ENCODE measurements at regions not wholly inside any gene's neighbourhood (a gene's known extent, or its start where the extent isn't known, plus 50 kb on each side); places are given as distances from the start of the nearest gene placed in this dataset.
"Not testable (repeated sequence)": the region's sequence is repeated elsewhere in the genome, so short reads cannot be mapped to it uniquely, and the experiment has no call there.

GRCh38 chr1:189962181-189962580 is 515.5 kb downstream of the BRINP3 start:
- no peak for DNase-seq

- no peak for DNase-seq
These were observed 507.1 kb downstream of the BRINP3 start for GRCh38 chr1:189970331-189971230.

- no peak for DNase-seq
These were observed 506.0 kb downstream of the BRINP3 start for GRCh38 chr1:189971656-189972055.

- no peak for DNase-seq
These were observed 500.5 kb downstream of the BRINP3 start for GRCh38 chr1:189977184-189977583.

GRCh38 chr1:189983166-189983890 is 494.3 kb downstream of the BRINP3 start:
- DNase-seq, result no peak

GRCh38 chr1:189986516-189986915 is 491.1 kb downstream of the BRINP3 start:
- DNase-seq, result no peak

GRCh38 chr1:189987509-189987908 is 490.2 kb downstream of the BRINP3 start:
- no peak for DNase-seq

- DNase-seq, result no peak
These were observed 484.8 kb downstream of the BRINP3 start for GRCh38 chr1:189992856-189993255.

GRCh38 chr1:190000365-190000872 is 477.2 kb downstream of the BRINP3 start:
- no peak for DNase-seq

GRCh38 chr1:190001187-190001586 is 476.5 kb downstream of the BRINP3 start:
- DNase-seq, result no peak

- no peak for DNase-seq
These were observed 474.3 kb downstream of the BRINP3 start for GRCh38 chr1:190003376-190003775.

- no peak for DNase-seq
These were observed 466.1 kb downstream of the BRINP3 start for GRCh38 chr1:190011585-190011984.

- not testable (repeated sequence) for DNase-seq
These were observed 458.5 kb downstream of the BRINP3 start for GRCh38 chr1:190019151-190019550.

- DNase-seq, result no peak
These were observed 457.9 kb downstream of the BRINP3 start for GRCh38 chr1:190019717-190020116.

GRCh38 chr1:190022709-190023108 is 455.0 kb downstream of the BRINP3 start:
- DNase-seq, result no peak

GRCh38 chr1:190029441-190029840 is 448.2 kb downstream of the BRINP3 start:
- no peak for DNase-seq

- no peak for DNase-seq
These were observed 434.0 kb downstream of the BRINP3 start for GRCh38 chr1:190043655-190044054.

- DNase-seq, result no peak
These were observed 431.4 kb downstream of the BRINP3 start for GRCh38 chr1:190046231-190046630.
